WTC11 (cell line): ENCODE measurements at regions not wholly inside any gene's neighbourhood (a gene's known extent, or its start where the extent isn't known, plus 50 kb on each side); places are given as distances from the start of the nearest gene placed in this dataset.
"Not testable (repeated sequence)": the region's sequence is repeated elsewhere in the genome, so short reads cannot be mapped to it uniquely, and the experiment has no call there.

Source experiments
- ATAC-seq: fragments of 200-7000 bp; cut with Tn5 transposase; 2 replicates; pipeline ENCODE4 v1.10.0; 2021; ENCODE audit warnings: mild to moderate bottlenecking, moderate library complexity
- CTCF ChIA-PET: fragments of 300-600 bp; sonication (Branson Sonifier 250); formaldehyde crosslinking; loops from one replicate; lab custom pipeline; 2021; ENCODE audit warnings: antibody characterized with exemption; lab: Charles Lee
- POLR2A ChIA-PET: fragments of 350-600 bp; sonication (Branson Sonifier 250); formaldehyde crosslinking; loops from one replicate; lab custom pipeline; 2021; ENCODE audit warnings: antibody characterized with exemption; lab: Charles Lee
- DNase-seq: peaks from one replicate; pipeline ENCODE4 v3.0.0; 2021; ENCODE audit warnings: low spot score
- H3K27ac Mint-ChIP-seq: 2 replicates; pipeline ENCODE4 v1.8.0; 2021; ENCODE audit warnings: mixed read lengths
- H3K27me3 Mint-ChIP-seq: 2 replicates; pipeline ENCODE4 v1.8.0; 2021; ENCODE audit warnings: low read depth, mild to moderate bottlenecking, moderate library complexity, mixed read lengths
- H3K36me3 Mint-ChIP-seq: 2 replicates; pipeline ENCODE4 v1.8.0; 2021; ENCODE audit warnings: mixed read lengths
- H3K4me1 Mint-ChIP-seq: 2 replicates; pipeline ENCODE4 v1.8.0; 2022; ENCODE audit warnings: mixed read lengths
- H3K4me3 Mint-ChIP-seq: 2 replicates; pipeline ENCODE4 v1.8.0; 2021; ENCODE audit warnings: mild to moderate bottlenecking, moderate library complexity, mixed read lengths
- H3K9me3 Mint-ChIP-seq: 2 replicates; pipeline ENCODE4 v1.8.0; 2021; ENCODE audit warnings: mixed read lengths
- ATF6 ChIP-seq: sonication (generic); formaldehyde crosslinking; IDR thresholded peaks from 2 replicates; pipeline ENCODE4 v1.8.1; 2023; ENCODE audit warnings: mild to moderate bottlenecking, missing genetic modification reagents
- CREB1 ChIP-seq: sonication (generic); formaldehyde crosslinking; IDR thresholded peaks from 2 replicates; pipeline ENCODE4 v1.8.0; 2023; ENCODE audit warnings: mild to moderate bottlenecking, missing genetic modification reagents
- E2F4 ChIP-seq: sonication (generic); formaldehyde crosslinking; IDR thresholded peaks from 2 replicates; pipeline ENCODE4 v1.8.1; 2022; ENCODE audit warnings: low read depth, mild to moderate bottlenecking, moderate library complexity, missing genetic modification reagents, borderline replicate concordance
- E2F5 ChIP-seq: sonication (generic); formaldehyde crosslinking; IDR thresholded peaks from 2 replicates; pipeline ENCODE4 v1.8.1; 2022; ENCODE audit warnings: mild to moderate bottlenecking, moderate library complexity, missing genetic modification reagents
- ERG ChIP-seq: fragments of 250-450 bp; sonication (Bioruptor Pico); IDR thresholded peaks from 2 replicates; pipeline ENCODE4 v1.8.0; 2021; ENCODE audit warnings: mild to moderate bottlenecking
- FOXP4 ChIP-seq: sonication (generic); formaldehyde crosslinking; IDR thresholded peaks from 2 replicates; pipeline ENCODE4 v1.8.0; 2022; ENCODE audit warnings: mild to moderate bottlenecking, missing genetic modification reagents
- GABPB1 ChIP-seq: sonication (generic); formaldehyde crosslinking; IDR thresholded peaks from 2 replicates; pipeline ENCODE4 v1.8.1; 2023; ENCODE audit warnings: mild to moderate bottlenecking, missing genetic modification reagents
- KAT7 ChIP-seq: sonication (generic); formaldehyde crosslinking; IDR thresholded peaks from 2 replicates; pipeline ENCODE4 v1.8.1; 2023; ENCODE audit warnings: missing genetic modification reagents, mild to moderate bottlenecking, borderline replicate concordance
- NR1H2 ChIP-seq: sonication (generic); formaldehyde crosslinking; IDR thresholded peaks from 2 replicates; pipeline ENCODE4 v1.9.0; 2021; ENCODE audit warnings: mild to moderate bottlenecking, moderate library complexity, missing genetic modification reagents
- PRRX2 ChIP-seq: fragments of 250-450 bp; sonication (Bioruptor Pico); IDR thresholded peaks from 2 replicates; pipeline ENCODE4 v1.8.0; 2021; ENCODE audit warnings: mild to moderate bottlenecking
- STAT6 ChIP-seq: sonication (generic); formaldehyde crosslinking; conservative IDR thresholded peaks from 2 replicates; pipeline ENCODE4 v1.8.1; 2023; ENCODE audit warnings: mild to moderate bottlenecking, low read depth, missing genetic modification reagents, moderate library complexity
- TEAD4 ChIP-seq: sonication (generic); formaldehyde crosslinking; IDR thresholded peaks from 2 replicates; pipeline ENCODE4 v1.8.0; 2022; ENCODE audit warnings: mild to moderate bottlenecking, missing genetic modification reagents
- TP53 ChIP-seq: sonication (generic); formaldehyde crosslinking; IDR thresholded peaks from 2 replicates; pipeline ENCODE4 v1.8.1; 2023; ENCODE audit warnings: mild to moderate bottlenecking, missing genetic modification reagents
- ZMAT4 ChIP-seq: fragments of 250-450 bp; sonication (Bioruptor Pico); IDR thresholded peaks from 2 replicates; pipeline ENCODE4 v1.9.0; 2021; ENCODE audit warnings: mild to moderate bottlenecking
- ZNF232 ChIP-seq: sonication (generic); formaldehyde crosslinking; IDR thresholded peaks from 2 replicates; pipeline ENCODE4 v1.8.0; 2022; ENCODE audit warnings: mild to moderate bottlenecking, missing genetic modification reagents
- ZNF281 ChIP-seq: sonication (generic); formaldehyde crosslinking; IDR thresholded peaks from 2 replicates; pipeline ENCODE4 v1.8.0; 2023; ENCODE audit warnings: mild to moderate bottlenecking, missing genetic modification reagents
- ZSCAN18 ChIP-seq: fragments of 250-450 bp; sonication (Bioruptor Pico); IDR thresholded peaks from 2 replicates; pipeline ENCODE4 v2.1.2; 2022; ENCODE audit warnings: mild to moderate bottlenecking, moderate library complexity

GRCh38 chr6:58365856-58366255 lies 1048.4 kb downstream of the PRIM2 start:
- H3K9me3 Mint-ChIP-seq, result peaks cover 68% of the 10 kb centered on the region
- H3K27ac Mint-ChIP-seq, H3K4me1 Mint-ChIP-seq, H3K4me3 Mint-ChIP-seq, ATAC-seq, H3K27me3 Mint-ChIP-seq, CTCF ChIA-PET, POLR2A ChIA-PET, DNase-seq: not testable (repeated sequence)
- H3K36me3 Mint-ChIP-seq, result peaks cover 52% of the 10 kb centered on the region

- H3K9me3 Mint-ChIP-seq, result peaks cover 75% of the 10 kb centered on the region
- H3K4me1 Mint-ChIP-seq, POLR2A ChIA-PET, H3K27ac Mint-ChIP-seq, CTCF ChIA-PET, DNase-seq, ATAC-seq, H3K4me3 Mint-ChIP-seq: not testable (repeated sequence)
- H3K27me3 Mint-ChIP-seq, result peaks cover 13% of the 10 kb centered on the region
- H3K36me3 Mint-ChIP-seq, result peaks cover 80% of the 10 kb centered on the region
Measured at GRCh38 chr6:58406659-58407058, 1089.2 kb downstream of the PRIM2 start.

GRCh38 chr6:58419321-58419720 lies 1101.9 kb downstream of the PRIM2 start:
- DNase-seq (no peak), ATAC-seq (no peak)
- peaks cover 68% of the 10 kb centered on the region for H3K9me3 Mint-ChIP-seq
- no peaks in the 10 kb centered on the region for H3K4me1 Mint-ChIP-seq
- no peak overlapping the region for H3K27ac Mint-ChIP-seq
- ChIA-PET POLR2A (no interaction called here), CTCF (no interaction called here)
- H3K4me3 Mint-ChIP-seq, result no peak overlapping the region
- peaks cover 62% of the 10 kb centered on the region for H3K36me3 Mint-ChIP-seq
- peaks cover 11% of the 10 kb centered on the region; the same call in 1 of the 2 replicates for H3K27me3 Mint-ChIP-seq
- TF ChIP-seq NR1H2 (no peak), ATF6 (CRISPR knock-in tag) (no peak), CREB1 (no peak), ZNF232 (CRISPR knock-in tag) (no peak), STAT6 (CRISPR knock-in tag) (no peak), ZMAT4 (no peak), KAT7 (no peak), E2F5 (no peak), TEAD4 (CRISPR knock-in tag) (no peak), GABPB1 (CRISPR knock-in tag) (no peak), ZNF281 (CRISPR knock-in tag) (no peak), FOXP4 (CRISPR knock-in tag) (no peak), TP53 (no peak), ZSCAN18 (no peak), E2F4 (CRISPR knock-in tag) (no peak), PRRX2 (no peak), ERG (no peak)
